OCI-LY3 (cell line): ENCODE measurements at regions not wholly inside any gene's neighbourhood (a gene's known extent, or its start where the extent isn't known, plus 50 kb on each side); places are given as distances from the start of the nearest gene placed in this dataset.
"Not testable (repeated sequence)": the region's sequence is repeated elsewhere in the genome, so short reads cannot be mapped to it uniquely, and the experiment has no call there.

ENCODE experiments used
- H2AFZ ChIP-seq: fragments of 200-600, 300-600 bp; shearing (Covaris generic); 2 replicates; pipeline ENCODE4 v1.6.0; 2014; ENCODE audit warnings: antibody characterized with exemption, low read depth, low read length
- H3K27ac ChIP-seq: fragments of 200-600, 300-600 bp; sonication (generic); 2 replicates; pipeline ENCODE4 v1.5.1; 2014; ENCODE audit warnings: mild to moderate bottlenecking, low read length, moderate library complexity, mixed read lengths
- H3K27me3 ChIP-seq: fragments of 200-600, 300-600 bp; sonication (generic); 2 replicates; pipeline ENCODE4 v1.6.1; 2014; ENCODE audit warnings: low read depth, low read length, mixed read lengths
- H3K36me3 ChIP-seq: fragments of 200-600, 300-600 bp; sonication (generic); replicated peaks from 2 replicates; pipeline ENCODE3; 2014; ENCODE audit warnings: low read depth, low read length, mixed read lengths
- H3K4me1 ChIP-seq: fragments of 300-600, 200-600 bp; sonication (generic); 2 replicates; pipeline ENCODE4 v1.6.1; 2014; ENCODE audit warnings: low read length, mixed read lengths
- H3K4me2 ChIP-seq: fragments of 200-600, 300-600 bp; sonication (generic); 2 replicates; pipeline ENCODE4 v1.6.1; 2014; ENCODE audit warnings: low read length, mixed read lengths
- H3K4me3 ChIP-seq: fragments of 300-600, 200-600 bp; sonication (generic); 2 replicates; pipeline ENCODE4 v1.5.1; 2014; ENCODE audit warnings: antibody characterized with exemption, mild to moderate bottlenecking, low read length, moderate library complexity
- H3K79me2 ChIP-seq: fragments of 300-600, 200-600 bp; shearing (Covaris generic); 2 replicates; pipeline ENCODE4 v1.6.1; 2014; ENCODE audit warnings: mild to moderate bottlenecking, low read length, mixed read lengths
- H3K9ac ChIP-seq: fragments of 300-600, 200-600 bp; shearing (Covaris generic); 2 replicates; pipeline ENCODE4 v1.6.0; 2014; ENCODE audit warnings: mild to moderate bottlenecking, low read length, moderate library complexity
- H3K9me3 ChIP-seq: fragments of 200-600, 300-600 bp; shearing (Covaris generic); 2 replicates; pipeline ENCODE4 v1.6.1; 2014; ENCODE audit warnings: low read length, mixed read lengths; ENCODE audit not compliant: insufficient read depth
- H4K20me1 ChIP-seq: fragments of 200-600, 300-600 bp; sonication (generic); 2 replicates; pipeline ENCODE4 v1.6.1; 2016; ENCODE audit warnings: low read length, mixed read lengths; ENCODE audit not compliant: insufficient read depth
- EZH2phosphoT487 ChIP-seq: fragments of 200-600 bp; shearing (Covaris generic); IDR thresholded peaks from 2 replicates; pipeline ENCODE4 v1.6.1; 2018; ENCODE audit warnings: antibody characterized with exemption, mixed run types, low read depth
- TF ChIP-seq, protein P1 (sequence below): fragments of 200-600, 300-600 bp; sonication (generic); IDR thresholded peaks from 2 replicates; pipeline ENCODE4 v1.5.1; 2014; ENCODE audit warnings: antibody characterized with exemption, low read length, low read depth

DNA sequence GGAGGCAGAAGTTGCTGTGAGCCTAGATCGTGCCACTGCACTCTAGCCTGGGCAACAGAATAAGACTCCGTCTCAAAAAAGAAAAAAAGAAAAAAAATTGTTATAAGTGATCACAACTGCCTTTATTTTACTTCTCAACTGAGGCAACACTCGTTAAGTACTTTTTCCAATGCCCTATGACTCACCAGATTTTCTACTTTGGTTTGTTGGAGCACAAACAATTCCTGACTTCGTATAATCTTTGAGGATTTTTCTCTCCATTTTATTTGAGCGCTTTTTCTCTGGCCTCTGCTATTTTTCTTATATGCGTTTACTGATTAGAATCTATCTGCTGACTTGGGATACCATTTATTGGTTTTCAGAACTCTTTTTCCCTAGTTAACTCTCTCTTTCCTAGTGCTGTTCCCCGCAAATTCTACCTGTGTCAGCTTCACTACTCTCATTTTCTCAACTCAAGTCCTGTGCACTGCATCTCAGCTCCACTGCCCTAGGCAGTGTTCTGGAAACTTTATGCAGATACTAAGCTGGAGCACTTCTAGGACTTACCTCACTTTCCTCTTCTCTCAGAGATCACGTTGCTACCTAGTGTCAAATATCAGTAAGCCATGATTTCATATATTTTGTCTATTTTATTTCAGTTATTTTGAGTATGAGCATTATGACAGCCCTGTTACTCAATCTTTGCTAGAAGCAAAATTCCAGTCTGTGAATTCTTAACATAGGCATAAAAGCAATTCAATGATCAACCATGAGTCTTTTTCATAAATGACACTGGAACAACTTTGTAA lies 1120.1 kb upstream of the CITED2 start:
- no peak overlapping the region for H3K9ac ChIP-seq

DNA sequence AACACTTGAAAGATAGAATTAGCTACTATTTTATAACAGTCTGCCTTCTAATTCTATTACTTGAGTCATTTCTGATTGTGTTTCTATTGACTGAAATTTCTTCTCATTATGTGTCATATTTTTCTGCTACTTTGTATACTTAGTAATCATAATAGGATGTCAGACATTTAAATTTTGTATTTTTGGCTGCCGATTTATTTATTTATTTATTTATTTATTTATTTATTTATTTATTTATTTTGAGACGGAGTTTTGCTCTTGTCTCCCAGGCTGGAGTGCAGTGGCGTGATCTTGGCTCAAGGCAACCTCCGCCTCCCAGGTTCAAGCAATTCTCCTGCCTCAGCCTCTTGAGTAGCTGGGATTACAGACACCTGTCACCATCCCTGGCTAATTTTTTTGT lies 1119.0 kb upstream of the CITED2 start:
- not testable (repeated sequence) for H2AFZ ChIP-seq, H3K4me1 ChIP-seq, H3K36me3 ChIP-seq, H3K4me3 ChIP-seq, H3K4me2 ChIP-seq, H4K20me1 ChIP-seq, H3K9me3 ChIP-seq, H3K27ac ChIP-seq, H3K79me2 ChIP-seq, H3K27me3 ChIP-seq, H3K9ac ChIP-seq

More for the DNA sequence above, 1120.1 kb upstream of the CITED2 start:
- Histone ChIP-seq H3K4me2 (no peak overlapping the region), H3K36me3 (no peaks in the 10 kb centered on the region), H3K4me1 (no peaks in the 10 kb centered on the region), H3K79me2 (no peaks in the 10 kb centered on the region), H3K4me3 (no peak overlapping the region), H2AFZ (no peak overlapping the region), H3K27ac (no peak overlapping the region), H3K9me3 (no peaks in the 10 kb centered on the region), H4K20me1 (no peaks in the 10 kb centered on the region), H3K27me3 (no peaks in the 10 kb centered on the region)
- TF ChIP-seq, protein P1, sequence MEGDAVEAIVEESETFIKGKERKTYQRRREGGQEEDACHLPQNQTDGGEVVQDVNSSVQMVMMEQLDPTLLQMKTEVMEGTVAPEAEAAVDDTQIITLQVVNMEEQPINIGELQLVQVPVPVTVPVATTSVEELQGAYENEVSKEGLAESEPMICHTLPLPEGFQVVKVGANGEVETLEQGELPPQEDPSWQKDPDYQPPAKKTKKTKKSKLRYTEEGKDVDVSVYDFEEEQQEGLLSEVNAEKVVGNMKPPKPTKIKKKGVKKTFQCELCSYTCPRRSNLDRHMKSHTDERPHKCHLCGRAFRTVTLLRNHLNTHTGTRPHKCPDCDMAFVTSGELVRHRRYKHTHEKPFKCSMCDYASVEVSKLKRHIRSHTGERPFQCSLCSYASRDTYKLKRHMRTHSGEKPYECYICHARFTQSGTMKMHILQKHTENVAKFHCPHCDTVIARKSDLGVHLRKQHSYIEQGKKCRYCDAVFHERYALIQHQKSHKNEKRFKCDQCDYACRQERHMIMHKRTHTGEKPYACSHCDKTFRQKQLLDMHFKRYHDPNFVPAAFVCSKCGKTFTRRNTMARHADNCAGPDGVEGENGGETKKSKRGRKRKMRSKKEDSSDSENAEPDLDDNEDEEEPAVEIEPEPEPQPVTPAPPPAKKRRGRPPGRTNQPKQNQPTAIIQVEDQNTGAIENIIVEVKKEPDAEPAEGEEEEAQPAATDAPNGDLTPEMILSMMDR, result no peak
- no peak for TF ChIP-seq EZH2phosphoT487

DNA sequence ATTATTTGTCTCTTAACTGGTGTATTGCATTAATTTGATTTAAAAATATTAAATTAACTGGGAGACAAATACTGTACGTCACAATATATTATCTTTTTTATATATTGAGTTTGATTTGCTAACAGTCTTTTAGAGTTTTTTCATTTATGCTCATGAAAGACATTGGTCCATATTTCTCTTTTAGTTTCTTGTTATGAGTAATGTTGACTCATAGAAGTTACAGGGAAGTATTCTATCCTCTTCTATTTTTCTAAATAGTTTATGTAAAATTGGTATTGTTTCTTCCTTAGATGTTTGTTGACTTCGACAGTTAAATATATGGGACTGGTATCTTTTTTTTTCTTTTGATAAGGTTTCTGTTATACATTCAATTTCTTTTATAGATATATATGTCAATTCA lies 1115.6 kb upstream of the CITED2 start:
- Histone ChIP-seq H2AFZ (no peak overlapping the region), H3K27me3 (no peaks in the 10 kb centered on the region), H3K4me2 (no peak overlapping the region), H3K36me3 (peaks cover 3% of the 10 kb centered on the region), H3K9ac (no peak overlapping the region), H3K27ac (no peak overlapping the region), H3K9me3 (no peaks in the 10 kb centered on the region), H3K79me2 (no peaks in the 10 kb centered on the region), H3K4me1 (no peaks in the 10 kb centered on the region), H4K20me1 (no peaks in the 10 kb centered on the region), H3K4me3 (no peak overlapping the region)
- TF ChIP-seq, protein P1, result no peak
- TF ChIP-seq EZH2phosphoT487, result no peak

DNA sequence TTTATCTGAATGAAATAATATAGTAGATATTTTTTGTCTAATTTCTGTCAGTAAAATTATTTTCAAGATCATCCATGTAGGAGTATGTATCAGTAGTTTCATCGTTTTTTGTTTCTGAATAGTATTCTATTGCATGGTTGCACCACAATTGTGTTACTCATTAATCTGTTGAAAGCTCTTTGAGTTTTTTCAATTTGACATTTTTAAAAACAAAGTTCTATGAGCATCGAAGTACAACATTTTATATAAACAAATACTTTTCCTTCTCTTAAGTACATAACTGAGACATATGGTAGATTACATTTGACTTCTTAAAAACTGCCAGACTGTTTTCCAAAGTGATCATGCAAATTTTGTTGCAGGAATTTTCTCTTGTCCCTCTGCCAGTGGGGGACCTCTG lies 1113.1 kb upstream of the CITED2 start:
- Histone ChIP-seq H3K4me1 (no peaks in the 10 kb centered on the region), H3K4me3 (no peak overlapping the region), H3K27ac (no peak overlapping the region), H3K4me2 (no peak overlapping the region), H3K9me3 (no peaks in the 10 kb centered on the region), H3K36me3 (peaks cover 3% of the 10 kb centered on the region), H3K27me3 (no peaks in the 10 kb centered on the region), H3K9ac (no peak overlapping the region), H4K20me1 (no peaks in the 10 kb centered on the region), H2AFZ (no peak overlapping the region), H3K79me2 (no peaks in the 10 kb centered on the region)
- no peak for TF ChIP-seq EZH2phosphoT487
- TF ChIP-seq, protein P1, result no peak
